Fibroblast of lung (primary cell): ENCODE measurements at regions not wholly inside any gene's neighbourhood (a gene's known extent, or its start where the extent isn't known, plus 50 kb on each side); places are given as distances from the start of the nearest gene placed in this dataset.

Experiments used
- DNase-seq, 2 donors: peaks; one replicate each; pipeline versions ENCODE4 v3.0.0 to v3.0.0-alpha.2; 2010; ENCODE audit warnings: low read depth in 2 of 2
- H2AFZ ChIP-seq: 2 replicates; pipeline ENCODE4 v1.5.1; 2012; ENCODE audit warnings: low read length, control low read depth, inconsistent platforms
- H3K27ac ChIP-seq: 2 replicates; pipeline ENCODE4 v1.5.1; 2011; ENCODE audit warnings: low read length, control low read depth; ENCODE audit not compliant: insufficient read depth
- H3K27me3 ChIP-seq: 2 replicates; pipeline ENCODE4 v1.5.1; 2011; ENCODE audit warnings: mild to moderate bottlenecking, low read length; ENCODE audit not compliant: control insufficient read depth, insufficient read depth
- H3K36me3 ChIP-seq: 2 replicates; pipeline ENCODE4 v1.5.1; 2011; ENCODE audit warnings: low read length; ENCODE audit not compliant: control insufficient read depth, insufficient read depth
- H3K4me1 ChIP-seq: 2 replicates; pipeline ENCODE4 v1.5.1; 2011; ENCODE audit warnings: low read length; ENCODE audit not compliant: control insufficient read depth, insufficient read depth; ENCODE audit errors: extremely low read depth
- H3K4me2 ChIP-seq: 2 replicates; pipeline ENCODE4 v1.5.1; 2011; ENCODE audit warnings: low read length, control low read depth; ENCODE audit not compliant: insufficient read depth; ENCODE audit errors: extremely low read depth
- H3K4me3 ChIP-seq, 4 experiments: fragments of 200-600 bp in 1 of 4; sonication (generic) in 1 of 4; replicated peaks in 1 of 4; 2 replicates each; pipeline ENCODE4 v1.5.1; 2011 to 2016; ENCODE audit warnings: low read length in 4 of 4, low read depth in 3 of 4, mild to moderate bottlenecking in 3 of 4, control low read depth in 2 of 4, inconsistent platforms in 1 of 4, mixed read lengths in 1 of 4; ENCODE audit not compliant: insufficient read depth in 1 of 4; ENCODE audit errors: control extremely low read depth in 1 of 4
- H3K79me2 ChIP-seq: 2 replicates; pipeline ENCODE4 v1.5.1; 2012; ENCODE audit warnings: mild to moderate bottlenecking, low read length, inconsistent platforms; ENCODE audit not compliant: control insufficient read depth, insufficient read depth
- H3K9ac ChIP-seq: 2 replicates; pipeline ENCODE4 v1.5.1; 2011; ENCODE audit warnings: mild to moderate bottlenecking, low read length, control low read depth; ENCODE audit not compliant: insufficient read depth
- H3K9me3 ChIP-seq: 2 replicates; pipeline ENCODE4 v1.5.1; 2012; ENCODE audit warnings: low read depth, low read length; ENCODE audit not compliant: control insufficient read depth, insufficient read depth
- H4K20me1 ChIP-seq: 2 replicates; pipeline ENCODE4 v1.5.1; 2011; ENCODE audit warnings: low read length; ENCODE audit not compliant: control insufficient read depth, insufficient read depth; ENCODE audit errors: extremely low read depth
- CTCF ChIP-seq, 2 donors: IDR thresholded peaks in 1 of 2; conservative IDR thresholded peaks in 1 of 2; 1 replicate in 1 of 2; 2 replicates in 1 of 2; pipeline ENCODE4 v1.5.1; 2011 to 2012; ENCODE audit warnings: low read length in 2 of 2, control low read depth in 1 of 2, inconsistent platforms in 1 of 2, low read depth in 1 of 2, mild to moderate bottlenecking in 1 of 2
- EZH2 ChIP-seq: IDR thresholded peaks from 2 replicates; pipeline ENCODE4 v1.5.1; 2012; ENCODE audit warnings: low read length, control low read depth, mild to moderate bottlenecking; ENCODE audit errors: missing control alignments

GRCh38 chr3:72580246-72580756 is 267.9 kb downstream of the SHQ1 start:
- H3K4me2 ChIP-seq, result no peak overlapping the region
- no peaks in the 10 kb centered on the region for H3K79me2 ChIP-seq
- no peaks in the 10 kb centered on the region for H3K4me1 ChIP-seq
- no peak for DNase-seq
- no peak overlapping the region for H3K4me3 ChIP-seq
- no peaks in the 10 kb centered on the region for H4K20me1 ChIP-seq
- H3K9ac ChIP-seq, result no peak overlapping the region
- H3K27me3 ChIP-seq, result peaks cover 3% of the 10 kb centered on the region
- H3K27ac ChIP-seq, result no peak overlapping the region
- no peaks in the 10 kb centered on the region for H3K9me3 ChIP-seq
- TF ChIP-seq EZH2, result no peak
- TF ChIP-seq CTCF (conservative IDR thresholded peaks at IDR 0.05 in 1 of 2, IDR thresholded peaks at IDR 0.05 in 1 of 2; ENCODE audit: low read depth in 1 of 2, low read length in 2 of 2), result no peak
- H2AFZ ChIP-seq, result no peak overlapping the region
- H3K36me3 ChIP-seq, result no peaks in the 10 kb centered on the region

GRCh38 chr3:72579581-72580245 is 268.5 kb downstream of the SHQ1 start:
- DNase-seq, result no peak
- peaks cover 3% of the 10 kb centered on the region for H3K27me3 ChIP-seq
- H3K4me1 ChIP-seq, result no peaks in the 10 kb centered on the region
- H3K27ac ChIP-seq, result no peak overlapping the region
- no peak overlapping the region for H3K9ac ChIP-seq
- no peak for TF ChIP-seq EZH2
- no peak for TF ChIP-seq CTCF (conservative IDR thresholded peaks at IDR 0.05 in 1 of 2, IDR thresholded peaks at IDR 0.05 in 1 of 2; ENCODE audit: low read depth in 1 of 2, low read length in 2 of 2)
- no peaks in the 10 kb centered on the region for H3K9me3 ChIP-seq
- no peak overlapping the region for H2AFZ ChIP-seq
- no peaks in the 10 kb centered on the region for H3K79me2 ChIP-seq
- no peaks in the 10 kb centered on the region for H3K36me3 ChIP-seq
- no peak overlapping the region for H3K4me3 ChIP-seq
- H4K20me1 ChIP-seq, result no peaks in the 10 kb centered on the region
- no peak overlapping the region for H3K4me2 ChIP-seq

GRCh38 chr3:72579191-72579580 is 269.1 kb downstream of the SHQ1 start:
- Histone ChIP-seq H3K9me3 (no peaks in the 10 kb centered on the region), H3K4me1 (no peaks in the 10 kb centered on the region), H3K9ac (no peak overlapping the region), H3K36me3 (no peaks in the 10 kb centered on the region), H2AFZ (no peak overlapping the region), H3K27me3 (peaks cover 3% of the 10 kb centered on the region), H3K27ac (no peak overlapping the region), H4K20me1 (no peaks in the 10 kb centered on the region), H3K4me2 (no peak overlapping the region), H3K79me2 (no peaks in the 10 kb centered on the region), H3K4me3 (no peak overlapping the region)
- no peak for DNase-seq
- no peak for TF ChIP-seq EZH2
- no peak for TF ChIP-seq CTCF (conservative IDR thresholded peaks at IDR 0.05 in 1 of 2, IDR thresholded peaks at IDR 0.05 in 1 of 2; ENCODE audit: low read depth in 1 of 2, low read length in 2 of 2)
